ENCODE measurements at regions not wholly inside any gene's neighbourhood (a gene's known extent, or its start where the extent isn't known, plus 50 kb on each side); places are given as distances from the start of the nearest gene placed in this dataset.

DNA sequence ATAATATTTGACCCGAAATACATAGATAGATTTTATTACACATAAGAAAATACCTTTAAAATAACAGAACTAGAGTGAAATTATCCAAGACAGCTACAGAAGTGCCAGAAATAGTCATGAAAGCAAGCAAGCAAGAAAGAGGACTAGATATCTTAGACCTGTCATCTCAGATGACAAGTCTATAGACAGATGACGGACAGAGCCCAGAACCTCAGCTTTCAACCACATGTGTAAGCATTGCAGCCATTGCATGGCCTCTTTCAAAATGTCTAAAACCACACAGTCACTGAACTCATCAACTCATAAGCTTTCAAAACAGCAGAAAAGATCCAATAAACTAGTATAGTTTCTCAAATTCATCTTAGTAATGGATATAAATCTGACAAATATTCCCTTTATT lies 59.8 kb upstream of the FHIT start:
- Histone ChIP-seq H3K27me3 (ENCODE audit: insufficient read depth, low read length) (no peaks in the 10 kb centered on the region), H3F3A (ENCODE audit: insufficient read depth, low read length) (no peaks in the 10 kb centered on the region), H3K36me3 (ENCODE audit: insufficient read depth, low read length) (no peaks in the 10 kb centered on the region), H3K4me1 (ENCODE audit: insufficient read depth, low read length, severe bottlenecking) (no peaks in the 10 kb centered on the region), H3K79me2 (ENCODE audit: insufficient read depth, low read length) (no peaks in the 10 kb centered on the region), H3K4me2 (ENCODE audit: low read length) (no peak overlapping the region), H3K9me3 (ENCODE audit: low read length) (no peaks in the 10 kb centered on the region), H2AFZ (ENCODE audit: low read length) (no peak overlapping the region), H3K9me2 (ENCODE audit: low read depth, low read length) (no peaks in the 10 kb centered on the region), H3K4me3 (ENCODE audit: low read depth, low read length, poor library complexity, severe bottlenecking) (no peak overlapping the region), H4K20me1 (ENCODE audit: insufficient read depth, low read length) (no peaks in the 10 kb centered on the region), H3K9ac (ENCODE audit: low read length) (no peak overlapping the region), H3K27ac (ENCODE audit: low read depth, low read length, poor library complexity, severe bottlenecking) (no peak overlapping the region)
- TF ChIP-seq EZH2 (IDR thresholded peaks at IDR 0.05; ENCODE audit: borderline replicate concordance, low read length) = no peak
- TF ChIP-seq, protein P1, sequence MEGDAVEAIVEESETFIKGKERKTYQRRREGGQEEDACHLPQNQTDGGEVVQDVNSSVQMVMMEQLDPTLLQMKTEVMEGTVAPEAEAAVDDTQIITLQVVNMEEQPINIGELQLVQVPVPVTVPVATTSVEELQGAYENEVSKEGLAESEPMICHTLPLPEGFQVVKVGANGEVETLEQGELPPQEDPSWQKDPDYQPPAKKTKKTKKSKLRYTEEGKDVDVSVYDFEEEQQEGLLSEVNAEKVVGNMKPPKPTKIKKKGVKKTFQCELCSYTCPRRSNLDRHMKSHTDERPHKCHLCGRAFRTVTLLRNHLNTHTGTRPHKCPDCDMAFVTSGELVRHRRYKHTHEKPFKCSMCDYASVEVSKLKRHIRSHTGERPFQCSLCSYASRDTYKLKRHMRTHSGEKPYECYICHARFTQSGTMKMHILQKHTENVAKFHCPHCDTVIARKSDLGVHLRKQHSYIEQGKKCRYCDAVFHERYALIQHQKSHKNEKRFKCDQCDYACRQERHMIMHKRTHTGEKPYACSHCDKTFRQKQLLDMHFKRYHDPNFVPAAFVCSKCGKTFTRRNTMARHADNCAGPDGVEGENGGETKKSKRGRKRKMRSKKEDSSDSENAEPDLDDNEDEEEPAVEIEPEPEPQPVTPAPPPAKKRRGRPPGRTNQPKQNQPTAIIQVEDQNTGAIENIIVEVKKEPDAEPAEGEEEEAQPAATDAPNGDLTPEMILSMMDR (IDR thresholded peaks at IDR 0.05; ENCODE audit: low read length) = no peak

DNA sequence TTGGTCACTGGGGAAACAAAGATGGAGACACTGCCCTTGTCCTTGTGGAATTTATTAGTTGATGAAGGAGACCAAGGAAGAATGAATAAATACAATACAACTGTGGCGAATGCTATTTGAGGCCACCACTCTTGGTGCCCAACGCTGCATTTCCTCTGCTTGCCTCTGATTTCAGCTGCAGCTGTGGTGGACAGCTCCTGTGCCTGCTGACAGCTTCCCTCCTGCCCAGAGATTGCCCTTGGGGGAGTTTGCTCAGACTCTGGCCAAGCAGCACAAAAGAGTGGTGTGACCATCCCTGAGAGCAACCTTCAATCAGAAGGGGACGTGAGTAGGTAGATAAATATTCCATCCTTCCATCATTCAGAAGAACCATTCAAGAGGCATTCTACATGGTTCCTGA lies 64.6 kb upstream of the FHIT start:
- no peak overlapping the region for H3K4me3 ChIP-seq (ENCODE audit: low read depth, low read length, poor library complexity, severe bottlenecking)
- no peaks in the 10 kb centered on the region for H4K20me1 ChIP-seq (ENCODE audit: insufficient read depth, low read length)
- no peaks in the 10 kb centered on the region for H3K4me1 ChIP-seq (ENCODE audit: insufficient read depth, low read length, severe bottlenecking)
- no peak overlapping the region for H3K4me2 ChIP-seq (ENCODE audit: low read length)
- no peak overlapping the region for H3K27ac ChIP-seq (ENCODE audit: low read depth, low read length, poor library complexity, severe bottlenecking)
- no peak overlapping the region for H3K9ac ChIP-seq (ENCODE audit: low read length)
- H3K79me2 ChIP-seq (ENCODE audit: insufficient read depth, low read length) = no peaks in the 10 kb centered on the region
- H3K9me2 ChIP-seq (ENCODE audit: low read depth, low read length) = no peaks in the 10 kb centered on the region
- no peaks in the 10 kb centered on the region for H3K27me3 ChIP-seq (ENCODE audit: insufficient read depth, low read length)
- no peak for TF ChIP-seq EZH2 (IDR thresholded peaks at IDR 0.05; ENCODE audit: borderline replicate concordance, low read length)
- TF ChIP-seq, protein P1 (IDR thresholded peaks at IDR 0.05; ENCODE audit: low read length) = no peak
- no peak overlapping the region for H2AFZ ChIP-seq (ENCODE audit: low read length)
- H3K36me3 ChIP-seq (ENCODE audit: insufficient read depth, low read length) = no peaks in the 10 kb centered on the region
- no peaks in the 10 kb centered on the region for H3F3A ChIP-seq (ENCODE audit: insufficient read depth, low read length)
- no peaks in the 10 kb centered on the region for H3K9me3 ChIP-seq (ENCODE audit: low read length)

DNA sequence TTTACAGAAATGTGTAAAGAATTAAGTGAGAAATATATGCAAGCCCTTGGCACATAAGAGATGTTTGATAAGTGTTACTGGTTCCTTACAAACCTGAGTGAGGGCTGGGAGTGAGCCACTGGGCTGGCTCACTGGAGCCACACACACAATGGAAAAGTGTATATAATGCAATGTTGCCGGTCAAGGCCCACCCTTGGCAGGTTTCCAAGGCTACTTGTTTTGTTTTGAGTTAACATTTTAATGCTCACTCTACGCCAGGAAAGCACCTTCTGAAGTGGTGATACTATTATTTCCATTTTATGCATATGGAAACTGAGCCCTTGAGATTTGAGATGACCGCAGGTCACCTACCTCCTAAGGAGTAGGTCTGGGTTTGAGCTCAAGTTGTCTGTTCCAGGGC lies 71.8 kb upstream of the FHIT start:
- Histone ChIP-seq H3K36me3 (ENCODE audit: insufficient read depth, low read length) (no peaks in the 10 kb centered on the region), H3K4me3 (ENCODE audit: low read depth, low read length, poor library complexity, severe bottlenecking) (no peak overlapping the region), H3K9ac (ENCODE audit: low read length) (no peak overlapping the region), H3F3A (ENCODE audit: insufficient read depth, low read length) (no peaks in the 10 kb centered on the region), H3K4me2 (ENCODE audit: low read length) (no peak overlapping the region), H3K27me3 (ENCODE audit: insufficient read depth, low read length) (no peaks in the 10 kb centered on the region), H3K4me1 (ENCODE audit: insufficient read depth, low read length, severe bottlenecking) (no peaks in the 10 kb centered on the region), H4K20me1 (ENCODE audit: insufficient read depth, low read length) (no peaks in the 10 kb centered on the region), H3K79me2 (ENCODE audit: insufficient read depth, low read length) (no peaks in the 10 kb centered on the region), H3K9me2 (ENCODE audit: low read depth, low read length) (no peaks in the 10 kb centered on the region), H3K9me3 (ENCODE audit: low read length) (no peaks in the 10 kb centered on the region), H3K27ac (ENCODE audit: low read depth, low read length, poor library complexity, severe bottlenecking) (no peak overlapping the region), H2AFZ (ENCODE audit: low read length) (no peak overlapping the region)
- TF ChIP-seq, protein P1 (IDR thresholded peaks at IDR 0.05; ENCODE audit: low read length) = no peak
- TF ChIP-seq EZH2 (IDR thresholded peaks at IDR 0.05; ENCODE audit: borderline replicate concordance, low read length) = no peak

Measured in OCI-LY1 (cell line).